Mesothelial cell of epicardium (in vitro differentiated cells): ENCODE measurements at regions not wholly inside any gene's neighbourhood (a gene's known extent, or its start where the extent isn't known, plus 50 kb on each side); places are given as distances from the start of the nearest gene placed in this dataset.

Experiments
- DNase-seq, 2 experiments: peaks; one replicate each; pipeline ENCODE4 v3.0.0; 2021; ENCODE audit warnings: low spot score in 2 of 2; ENCODE audit not compliant: unreplicated experiment in 2 of 2
- H3K27ac Mint-ChIP-seq: 2 replicates; pipeline ENCODE4 v1.8.0; 2021; ENCODE audit warnings: mixed read lengths
- H3K27me3 Mint-ChIP-seq: 2 replicates; pipeline ENCODE4 v1.8.0; 2021; ENCODE audit warnings: low read depth, mixed read lengths
- H3K36me3 Mint-ChIP-seq: 2 replicates; pipeline ENCODE4 v1.8.0; 2021; ENCODE audit warnings: mixed read lengths
- H3K4me1 Mint-ChIP-seq: 2 replicates; pipeline ENCODE4 v1.8.0; 2021; ENCODE audit warnings: mixed read lengths
- H3K4me3 Mint-ChIP-seq: 2 replicates; pipeline ENCODE4 v1.8.0; 2021; ENCODE audit warnings: mild to moderate bottlenecking, moderate library complexity, mixed read lengths
- H3K9me3 Mint-ChIP-seq: 2 replicates; pipeline ENCODE4 v1.8.0; 2021; ENCODE audit warnings: mixed read lengths
- TF ChIP-seq, protein P1 (sequence below): fragments of 200-600 bp; sonication (generic); IDR thresholded peaks from one replicate; pipeline ENCODE4 v1.5.0; 2021; ENCODE audit warnings: antibody characterized with exemption; ENCODE audit not compliant: unreplicated experiment

DNA sequence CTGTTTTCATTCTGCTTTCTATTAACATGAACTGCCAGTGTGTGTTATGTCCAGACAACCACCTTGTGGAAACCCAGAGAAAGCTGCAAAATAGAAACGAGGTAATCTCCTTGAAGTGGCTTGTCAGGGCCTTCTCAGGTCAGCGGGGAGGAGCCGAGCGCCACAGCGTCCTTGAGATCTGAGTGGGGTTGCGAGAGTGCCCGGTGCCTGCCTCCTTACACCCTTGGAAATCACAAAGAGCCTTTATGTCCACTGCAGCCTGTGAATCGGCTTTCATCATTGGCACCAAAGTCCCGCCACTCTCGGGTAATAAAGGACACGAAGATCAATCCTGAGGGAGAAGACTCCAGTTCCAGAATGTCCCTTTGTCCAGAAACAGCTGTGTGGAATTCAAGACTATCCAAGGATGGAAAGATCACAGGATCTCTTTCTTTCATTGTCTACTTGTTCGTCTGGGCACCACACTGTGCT is 135.2 kb downstream of the HRH4 start:
- H3K36me3 Mint-ChIP-seq = no peaks in the 10 kb centered on the region
- no peak overlapping the region for H3K27ac Mint-ChIP-seq

DNA sequence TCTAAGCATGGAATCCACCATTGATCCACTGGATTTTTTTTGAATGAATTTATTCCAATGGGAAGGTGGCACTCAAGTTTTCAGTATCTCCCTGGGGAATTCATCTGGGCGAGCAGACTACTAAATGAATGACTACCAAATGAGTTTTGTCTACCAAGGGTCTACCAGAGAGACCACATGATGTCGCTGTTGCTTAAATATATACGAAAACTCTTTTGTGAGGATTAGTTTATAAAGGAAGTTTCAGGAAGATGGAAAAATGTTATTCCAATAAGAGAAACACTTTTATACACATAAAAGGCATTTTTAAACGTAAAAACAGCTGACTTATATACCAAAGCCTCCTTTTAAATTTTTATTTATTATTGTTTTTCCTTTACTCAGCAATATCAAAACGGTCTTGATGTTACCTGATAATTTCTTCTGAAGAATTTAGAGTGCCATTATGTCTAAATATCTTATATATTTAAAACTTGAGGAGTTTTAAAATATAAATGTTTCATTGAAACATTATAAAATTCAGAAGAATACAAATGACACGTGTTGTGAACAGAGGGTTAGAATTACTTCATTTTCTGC is 139.7 kb downstream of the HRH4 start:
- no peaks in the 10 kb centered on the region for H3K36me3 Mint-ChIP-seq
- H3K27me3 Mint-ChIP-seq = peaks cover 11% of the 10 kb centered on the region
- TF ChIP-seq, protein P1, sequence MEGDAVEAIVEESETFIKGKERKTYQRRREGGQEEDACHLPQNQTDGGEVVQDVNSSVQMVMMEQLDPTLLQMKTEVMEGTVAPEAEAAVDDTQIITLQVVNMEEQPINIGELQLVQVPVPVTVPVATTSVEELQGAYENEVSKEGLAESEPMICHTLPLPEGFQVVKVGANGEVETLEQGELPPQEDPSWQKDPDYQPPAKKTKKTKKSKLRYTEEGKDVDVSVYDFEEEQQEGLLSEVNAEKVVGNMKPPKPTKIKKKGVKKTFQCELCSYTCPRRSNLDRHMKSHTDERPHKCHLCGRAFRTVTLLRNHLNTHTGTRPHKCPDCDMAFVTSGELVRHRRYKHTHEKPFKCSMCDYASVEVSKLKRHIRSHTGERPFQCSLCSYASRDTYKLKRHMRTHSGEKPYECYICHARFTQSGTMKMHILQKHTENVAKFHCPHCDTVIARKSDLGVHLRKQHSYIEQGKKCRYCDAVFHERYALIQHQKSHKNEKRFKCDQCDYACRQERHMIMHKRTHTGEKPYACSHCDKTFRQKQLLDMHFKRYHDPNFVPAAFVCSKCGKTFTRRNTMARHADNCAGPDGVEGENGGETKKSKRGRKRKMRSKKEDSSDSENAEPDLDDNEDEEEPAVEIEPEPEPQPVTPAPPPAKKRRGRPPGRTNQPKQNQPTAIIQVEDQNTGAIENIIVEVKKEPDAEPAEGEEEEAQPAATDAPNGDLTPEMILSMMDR = peak; percentile 66
- DNase-seq = no peak
- H3K9me3 Mint-ChIP-seq = no peaks in the 10 kb centered on the region
- no peak overlapping the region for H3K4me3 Mint-ChIP-seq
- no peak overlapping the region for H3K27ac Mint-ChIP-seq
- H3K4me1 Mint-ChIP-seq = peaks cover 14% of the 10 kb centered on the region

More for the DNA sequence above, 135.2 kb downstream of the HRH4 start:
- Mint-ChIP-seq H3K9me3 (peaks cover 16% of the 10 kb centered on the region), H3K27me3 (peaks cover 11% of the 10 kb centered on the region), H3K4me1 (no peaks in the 10 kb centered on the region), H3K4me3 (no peak overlapping the region)
- no peak for DNase-seq
- TF ChIP-seq, protein P1 = no peak

GRCh38 chr18:24601585-24601984 is 141.1 kb downstream of the HRH4 start:
- Mint-ChIP-seq H3K36me3 (no peaks in the 10 kb centered on the region), H3K27me3 (peaks cover 11% of the 10 kb centered on the region), H3K27ac (no peak overlapping the region), H3K4me1 (peaks cover 18% of the 10 kb centered on the region), H3K4me3 (no peak overlapping the region), H3K9me3 (no peaks in the 10 kb centered on the region)
- DNase-seq = no peak
- TF ChIP-seq, protein P1 = no peak

DNA sequence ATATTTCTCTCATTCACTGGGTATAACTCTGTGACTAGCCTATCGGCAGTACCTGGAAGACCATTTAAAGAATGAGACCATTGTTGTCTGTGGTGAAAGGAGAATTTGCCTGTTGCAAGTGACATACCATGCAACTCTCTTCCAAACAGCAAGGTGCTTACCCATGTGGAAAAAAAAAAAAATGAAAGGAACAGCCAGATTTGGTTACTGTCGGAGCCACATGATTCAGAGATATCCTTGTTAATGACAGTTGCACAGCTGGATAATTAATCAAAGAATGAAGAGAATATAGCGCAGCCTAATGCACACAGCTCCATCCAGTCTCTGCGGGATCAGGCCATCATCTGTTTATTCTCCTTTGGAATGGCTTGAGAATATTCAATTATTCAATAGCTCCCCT is 141.8 kb downstream of the HRH4 start:
- DNase-seq = no peak

DNA sequence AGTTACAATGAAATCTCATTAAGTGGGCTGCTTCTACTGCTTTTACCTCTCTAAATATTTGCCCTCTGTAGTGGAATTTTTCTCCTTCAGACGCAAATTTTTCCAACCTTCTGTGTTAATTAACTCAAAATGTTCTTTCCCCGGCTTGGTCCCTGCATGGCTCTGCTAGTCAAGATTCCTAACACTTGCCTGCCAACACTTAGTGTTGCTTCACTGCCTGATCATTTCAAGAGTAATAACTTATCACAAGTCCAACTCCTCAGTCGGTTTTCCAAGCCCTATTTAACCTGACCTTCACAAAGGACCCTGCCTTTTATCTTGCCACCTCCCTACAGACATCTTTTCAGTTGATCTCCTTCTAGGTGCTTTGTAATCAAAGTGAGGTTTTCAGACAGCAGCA is 142.7 kb downstream of the HRH4 start:
- DNase-seq = no peak
- Mint-ChIP-seq H3K27ac (no peak overlapping the region), H3K4me1 (peaks cover 18% of the 10 kb centered on the region), H3K36me3 (no peaks in the 10 kb centered on the region), H3K4me3 (no peak overlapping the region), H3K27me3 (peaks cover 8% of the 10 kb centered on the region), H3K9me3 (no peaks in the 10 kb centered on the region)
- TF ChIP-seq, protein P1 = no peak

More for the DNA sequence above, 141.8 kb downstream of the HRH4 start:
- TF ChIP-seq, protein P1 = no peak
- H3K27me3 Mint-ChIP-seq = peaks cover 11% of the 10 kb centered on the region
- H3K4me3 Mint-ChIP-seq = no peak overlapping the region
- no peaks in the 10 kb centered on the region for H3K36me3 Mint-ChIP-seq
- H3K9me3 Mint-ChIP-seq = no peaks in the 10 kb centered on the region
- peaks cover 18% of the 10 kb centered on the region for H3K4me1 Mint-ChIP-seq
- H3K27ac Mint-ChIP-seq = no peak overlapping the region
